OCI-LY3 (cell line): ENCODE measurements at regions not wholly inside any gene's neighbourhood (a gene's known extent, or its start where the extent isn't known, plus 50 kb on each side); places are given as distances from the start of the nearest gene placed in this dataset.

Experiments used
- CTCF ChIP-seq: fragments of 200-600, 300-600 bp; sonication (generic); IDR thresholded peaks from 2 replicates; pipeline ENCODE4 v1.5.1; 2014; ENCODE audit warnings: antibody characterized with exemption, low read length, low read depth
- EZH2phosphoT487 ChIP-seq: fragments of 200-600 bp; shearing (Covaris generic); IDR thresholded peaks from 2 replicates; pipeline ENCODE4 v1.6.1; 2018; ENCODE audit warnings: antibody characterized with exemption, mixed run types, low read depth

GRCh38 chr7:4436936-4437335 is 245.2 kb upstream of the FOXK1 start:
- TF ChIP-seq CTCF: no peak
- no peak for TF ChIP-seq EZH2phosphoT487
